ENCODE measurements at regions not wholly inside any gene's neighbourhood (a gene's known extent, or its start where the extent isn't known, plus 50 kb on each side); places are given as distances from the start of the nearest gene placed in this dataset.

DNA sequence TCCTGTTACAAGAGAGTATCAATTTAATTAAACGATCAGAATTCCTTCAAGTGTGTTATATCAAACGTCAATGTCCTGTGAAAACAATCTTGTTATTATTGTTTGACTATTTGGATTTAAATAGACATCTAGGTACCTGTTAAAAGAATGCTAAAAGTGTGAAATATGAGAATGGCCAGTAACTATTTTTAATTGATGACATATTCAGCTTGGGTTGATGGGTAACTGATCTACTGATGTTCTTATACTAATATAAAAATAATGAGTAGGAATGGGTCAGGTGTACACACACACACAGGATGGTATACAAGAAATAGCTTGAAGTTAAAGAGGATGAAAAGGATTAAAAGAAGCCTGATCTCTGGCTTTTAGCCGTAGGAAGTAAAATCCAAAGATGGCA is 146.0 kb downstream of the SLC38A4 start:
- Histone ChIP-seq H3K9me3 (no peaks in the 10 kb centered on the region), H3K27ac (no peak overlapping the region), H3K4me2 (no peak overlapping the region), H3K4me3 (no peak overlapping the region), H3K4me1 (peaks cover 29% of the 10 kb centered on the region)
- DNase-seq (ENCODE audit: low read depth in 1 of 2, low spot score in 1 of 2) (no peak), FAIRE-seq (no peak), ATAC-seq (no peak)
- CTCF ChIA-PET: interaction anchor here (1.3 kb wide), 1 partner anchor 554 kb away, joined by 3 read pairs; no protein-coding TSS in a partner anchor
- TF ChIP-seq RAD21 (conservative IDR thresholded peaks at IDR 0.05 in 1 of 2, IDR thresholded peaks at IDR 0.05 in 1 of 2) (no peak), HOXA7 (CRISPR knock-in tag; IDR thresholded peaks at IDR 0.05) (no peak), MAFK (IDR thresholded peaks at IDR 0.05; ENCODE audit: partially characterized antibody) (no peak), ELK1 (IDR thresholded peaks at IDR 0.05; ENCODE audit: low read depth, low read length) (no peak), PHF8 (IDR thresholded peaks at IDR 0.05; ENCODE audit: borderline replicate concordance, low read depth) (no peak), CBX8 (IDR thresholded peaks at IDR 0.05) (no peak), TFCP2L1 (CRISPR knock-in tag; IDR thresholded peaks at IDR 0.05) (no peak), RFX5 (IDR thresholded peaks at IDR 0.05) (no peak), HMGXB4 (CRISPR knock-in tag; IDR thresholded peaks at IDR 0.05; ENCODE audit: borderline replicate concordance) (no peak), FOXS1 (CRISPR knock-in tag; IDR thresholded peaks at IDR 0.05) (no peak), USF2 (IDR thresholded peaks at IDR 0.05) (no peak), EHMT2 (IDR thresholded peaks at IDR 0.05; ENCODE audit: low read depth) (no peak), TP53 (CRISPR knock-in tag; IDR thresholded peaks at IDR 0.05) (no peak), SREBF2 (IDR thresholded peaks at IDR 0.05) (no peak), JUNB (IDR thresholded peaks at IDR 0.05) (no peak)
- TF ChIP-seq, protein P1, sequence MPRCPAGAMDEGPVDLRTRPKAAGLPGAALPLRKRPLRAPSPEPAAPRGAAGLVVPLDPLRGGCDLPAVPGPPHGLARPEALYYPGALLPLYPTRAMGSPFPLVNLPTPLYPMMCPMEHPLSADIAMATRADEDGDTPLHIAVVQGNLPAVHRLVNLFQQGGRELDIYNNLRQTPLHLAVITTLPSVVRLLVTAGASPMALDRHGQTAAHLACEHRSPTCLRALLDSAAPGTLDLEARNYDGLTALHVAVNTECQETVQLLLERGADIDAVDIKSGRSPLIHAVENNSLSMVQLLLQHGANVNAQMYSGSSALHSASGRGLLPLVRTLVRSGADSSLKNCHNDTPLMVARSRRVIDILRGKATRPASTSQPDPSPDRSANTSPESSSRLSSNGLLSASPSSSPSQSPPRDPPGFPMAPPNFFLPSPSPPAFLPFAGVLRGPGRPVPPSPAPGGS (IDR thresholded peaks at IDR 0.05): no peak
- 32% methylated on average over 3 of the region's 3 CpGs for WGBS (ENCODE audit: missing lambda C conversion rate)
- POLR2A ChIA-PET: no interaction called here

GRCh38 chr12:46678426-46678825 is 147.4 kb downstream of the SLC38A4 start:
- Histone ChIP-seq H3K4me3 (no peak overlapping the region), H3K4me2 (no peak overlapping the region), H3K4me1 (peaks cover 38% of the 10 kb centered on the region), H3K9me3 (no peaks in the 10 kb centered on the region), H3K27ac (peak overlapping the region in 1 of 2 experiments; percentile 0; a peak in 2 of 6 replicates)
- no peak for DNase-seq (ENCODE audit: low read depth in 1 of 2, low spot score in 1 of 2)
- 65% methylated on average over 3 of the region's 3 CpGs for WGBS (ENCODE audit: missing lambda C conversion rate)
- no peak for ATAC-seq
- POLR2A ChIA-PET: interaction anchor here (0.6 kb wide), 1 partner anchor 182 kb away, joined by 4 read pairs; no protein-coding TSS in a partner anchor
- CTCF ChIA-PET: interaction anchor here (1.4 to 2.6 kb wide), 7 partner anchors 159 to 688 kb away, joined by 3 to 12 read pairs (median 5); no protein-coding TSS in a partner anchor
- no peak for FAIRE-seq
- TF ChIP-seq, protein P1 (IDR thresholded peaks at IDR 0.05): no peak
- no peak for TF ChIP-seq CEBPB (IDR thresholded peaks at IDR 0.05)
- TF ChIP-seq ZSCAN20 (CRISPR knock-in tag; IDR thresholded peaks at IDR 0.05): no peak
- TF ChIP-seq JUNB (IDR thresholded peaks at IDR 0.05): no peak
- no peak for TF ChIP-seq TFCP2L1 (CRISPR knock-in tag; IDR thresholded peaks at IDR 0.05)
- TF ChIP-seq CTCF (IDR thresholded peaks at IDR 0.05): no peak
- TF ChIP-seq, protein P2, sequence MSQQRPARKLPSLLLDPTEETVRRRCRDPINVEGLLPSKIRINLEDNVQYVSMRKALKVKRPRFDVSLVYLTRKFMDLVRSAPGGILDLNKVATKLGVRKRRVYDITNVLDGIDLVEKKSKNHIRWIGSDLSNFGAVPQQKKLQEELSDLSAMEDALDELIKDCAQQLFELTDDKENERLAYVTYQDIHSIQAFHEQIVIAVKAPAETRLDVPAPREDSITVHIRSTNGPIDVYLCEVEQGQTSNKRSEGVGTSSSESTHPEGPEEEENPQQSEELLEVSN (IDR thresholded peaks at IDR 0.05; ENCODE audit: borderline replicate concordance, low read depth): no peak

Data from A549 (cell line).